Keratinocyte (primary cell): ENCODE measurements at regions not wholly inside any gene's neighbourhood (a gene's known extent, or its start where the extent isn't known, plus 50 kb on each side); places are given as distances from the start of the nearest gene placed in this dataset.
A peak's percentile ranks its signal among the peaks of the same experiment; 100 is the strongest.

Source experiments
- DNase-seq: peaks from one replicate; pipeline ENCODE4 v3.0.0-alpha.2; 2011; ENCODE audit warnings: low read depth, missing footprints, low spot score
- FAIRE-seq: peaks from 2 replicates; lab custom pipeline; 2011; peaks lifted over from hg19 to GRCh38; lab: Jason Lieb, UNC
- H2AFZ ChIP-seq: 2 replicates; pipeline ENCODE4 v1.6.0; 2012; ENCODE audit warnings: low read length, control low read depth, inconsistent platforms; ENCODE audit not compliant: control insufficient read depth
- H3K27ac ChIP-seq: 2 replicates; pipeline ENCODE4 v1.5.1; 2011; ENCODE audit warnings: low read length; ENCODE audit not compliant: control insufficient read depth, insufficient read depth
- H3K27me3 ChIP-seq: 3 replicates; pipeline ENCODE4 v1.6.0; 2011; ENCODE audit warnings: low read length; ENCODE audit not compliant: control insufficient read depth, insufficient read depth; ENCODE audit errors: extremely low read depth
- H3K36me3 ChIP-seq, 2 experiments: 2 replicates in 1 of 2; 3 replicates in 1 of 2; pipeline ENCODE4 v1.5.1; 2011; ENCODE audit warnings: low read length in 2 of 2, mild to moderate bottlenecking in 1 of 2; ENCODE audit not compliant: control insufficient read depth in 2 of 2, insufficient read depth in 2 of 2; ENCODE audit errors: extremely low read depth in 1 of 2
- H3K4me1 ChIP-seq: 3 replicates; pipeline ENCODE4 v1.5.1; 2011; ENCODE audit warnings: low read length; ENCODE audit not compliant: control insufficient read depth, insufficient read depth; ENCODE audit errors: extremely low read depth
- H3K4me2 ChIP-seq: 3 replicates; pipeline ENCODE4 v1.6.0; 2011; ENCODE audit warnings: low read depth, low read length; ENCODE audit not compliant: control insufficient read depth, insufficient read depth; ENCODE audit errors: extremely low read depth
- H3K4me3 ChIP-seq, 3 experiments: fragments of 200-600 bp in 1 of 3; sonication (generic) in 1 of 3; 2 replicates in 2 of 3; 3 replicates in 1 of 3; pipeline ENCODE4 v1.5.1; 2011 to 2016; ENCODE audit warnings: low read length in 3 of 3, mild to moderate bottlenecking in 3 of 3, control low read depth in 2 of 3, inconsistent platforms in 1 of 3, low read depth in 1 of 3, mixed read lengths in 1 of 3, mixed run types in 1 of 3, moderate library complexity in 1 of 3; ENCODE audit not compliant: control insufficient read depth in 2 of 3, insufficient read depth in 2 of 3; ENCODE audit errors: extremely low read depth in 1 of 3
- H3K79me2 ChIP-seq: 2 replicates; pipeline ENCODE4 v1.6.0; 2012; ENCODE audit warnings: low read length; ENCODE audit not compliant: control insufficient read depth, insufficient read depth
- H3K9ac ChIP-seq: 3 replicates; pipeline ENCODE4 v1.6.0; 2011; ENCODE audit warnings: low read length; ENCODE audit not compliant: control insufficient read depth, insufficient read depth; ENCODE audit errors: extremely low read depth
- H3K9me1 ChIP-seq: 3 replicates; pipeline ENCODE4 v1.6.0; 2011; ENCODE audit warnings: low read length; ENCODE audit not compliant: control insufficient read depth, insufficient read depth; ENCODE audit errors: extremely low read depth
- H3K9me3 ChIP-seq: 2 replicates; pipeline ENCODE4 v1.5.1; 2012; ENCODE audit warnings: low read depth, low read length; ENCODE audit not compliant: control insufficient read depth
- H4K20me1 ChIP-seq: 3 replicates; pipeline ENCODE4 v1.6.0; 2011; ENCODE audit warnings: low read length; ENCODE audit not compliant: control insufficient read depth, insufficient read depth; ENCODE audit errors: extremely low read depth
- EZH2 ChIP-seq: IDR thresholded peaks from one replicate; pipeline ENCODE4 v1.6.1; 2012; ENCODE audit warnings: inconsistent platforms, mild to moderate bottlenecking, low read length, moderate library complexity
- dilution Hi-C: fragments of 300-500 bp; cut with MboI; formaldehyde crosslinking; loops from one replicate; pipeline ENCODE4 v1.7.0; 2020; ENCODE audit warnings: low sequenced_read_pairs; ENCODE audit not compliant: extremely low pct_ligation_motif_present
- TF ChIP-seq, protein P1 (sequence below), 3 experiments: IDR thresholded peaks in 1 of 3; conservative IDR thresholded peaks in 1 of 3; optimal IDR thresholded peaks in 1 of 3; 2 replicates in 2 of 3; 3 replicates in 1 of 3; pipeline versions ENCODE3 to v1.5.1; 2011; ENCODE audit warnings: low read length in 3 of 3, mild to moderate bottlenecking in 3 of 3, moderate library complexity in 2 of 3, control low read depth in 1 of 3, inconsistent platforms in 1 of 3; ENCODE audit not compliant: insufficient read depth in 2 of 3; ENCODE audit errors: extremely low read depth in 1 of 3

- Histone ChIP-seq H3K36me3 (no peaks in the 10 kb centered on the region), H3K9me1 (no peaks in the 10 kb centered on the region), H3K9me3 (no peaks in the 10 kb centered on the region), H3K9ac (no peak overlapping the region), H3K4me2 (no peak overlapping the region), H2AFZ (no peak overlapping the region), H3K4me1 (no peaks in the 10 kb centered on the region), H3K79me2 (no peaks in the 10 kb centered on the region), H3K27ac (no peak overlapping the region), H4K20me1 (no peaks in the 10 kb centered on the region), H3K4me3 (no peak overlapping the region), H3K27me3 (no peaks in the 10 kb centered on the region)
- DNase-seq (no peak), FAIRE-seq (peak; percentile 9)
- TF ChIP-seq EZH2: no peak
- TF ChIP-seq, protein P1, sequence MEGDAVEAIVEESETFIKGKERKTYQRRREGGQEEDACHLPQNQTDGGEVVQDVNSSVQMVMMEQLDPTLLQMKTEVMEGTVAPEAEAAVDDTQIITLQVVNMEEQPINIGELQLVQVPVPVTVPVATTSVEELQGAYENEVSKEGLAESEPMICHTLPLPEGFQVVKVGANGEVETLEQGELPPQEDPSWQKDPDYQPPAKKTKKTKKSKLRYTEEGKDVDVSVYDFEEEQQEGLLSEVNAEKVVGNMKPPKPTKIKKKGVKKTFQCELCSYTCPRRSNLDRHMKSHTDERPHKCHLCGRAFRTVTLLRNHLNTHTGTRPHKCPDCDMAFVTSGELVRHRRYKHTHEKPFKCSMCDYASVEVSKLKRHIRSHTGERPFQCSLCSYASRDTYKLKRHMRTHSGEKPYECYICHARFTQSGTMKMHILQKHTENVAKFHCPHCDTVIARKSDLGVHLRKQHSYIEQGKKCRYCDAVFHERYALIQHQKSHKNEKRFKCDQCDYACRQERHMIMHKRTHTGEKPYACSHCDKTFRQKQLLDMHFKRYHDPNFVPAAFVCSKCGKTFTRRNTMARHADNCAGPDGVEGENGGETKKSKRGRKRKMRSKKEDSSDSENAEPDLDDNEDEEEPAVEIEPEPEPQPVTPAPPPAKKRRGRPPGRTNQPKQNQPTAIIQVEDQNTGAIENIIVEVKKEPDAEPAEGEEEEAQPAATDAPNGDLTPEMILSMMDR (optimal IDR thresholded peaks at IDR 0.05 in 1 of 3, IDR thresholded peaks at IDR 0.05 in 1 of 3, conservative IDR thresholded peaks at IDR 0.05 in 1 of 3; ENCODE audit: extremely low read depth in 1 of 3, insufficient read depth in 2 of 3, low read length in 3 of 3): no peak
- dilution Hi-C loops: no loop called here
Measured at GRCh38 chr2:150735894-150736498, 248.5 kb upstream of the RND3 start.

- no peak for FAIRE-seq
- Histone ChIP-seq H3K36me3 (no peaks in the 10 kb centered on the region), H4K20me1 (no peaks in the 10 kb centered on the region), H3K27me3 (no peaks in the 10 kb centered on the region), H3K9me3 (no peaks in the 10 kb centered on the region), H3K9ac (no peak overlapping the region), H3K4me2 (no peak overlapping the region), H3K9me1 (no peaks in the 10 kb centered on the region), H2AFZ (no peak overlapping the region), H3K4me3 (no peak overlapping the region), H3K4me1 (no peaks in the 10 kb centered on the region), H3K27ac (no peak overlapping the region), H3K79me2 (no peaks in the 10 kb centered on the region)
- DNase-seq: no peak
- TF ChIP-seq, protein P1 (optimal IDR thresholded peaks at IDR 0.05 in 1 of 3, IDR thresholded peaks at IDR 0.05 in 1 of 3, conservative IDR thresholded peaks at IDR 0.05 in 1 of 3; ENCODE audit: extremely low read depth in 1 of 3, insufficient read depth in 2 of 3, low read length in 3 of 3): no peak
- TF ChIP-seq EZH2: no peak
- dilution Hi-C loops: no loop called here
Measured at GRCh38 chr2:150733051-150733618, 245.7 kb upstream of the RND3 start.
